BE2C (cell line): ENCODE measurements at regions not wholly inside any gene's neighbourhood (a gene's known extent, or its start where the extent isn't known, plus 50 kb on each side); places are given as distances from the start of the nearest gene placed in this dataset.

ENCODE experiments used
- DNase-seq: peaks from one replicate; pipeline ENCODE4 v3.0.0-alpha.2; 2020
- H3K27me3 ChIP-seq: fragments of 250-450 bp; sonication (Bioruptor Pico); 2 replicates; pipeline ENCODE4 v1.5.1; 2020; ENCODE audit warnings: mild to moderate bottlenecking
- H3K36me3 ChIP-seq: fragments of 250-450 bp; sonication (Bioruptor Pico); 2 replicates; pipeline ENCODE4 v1.5.1; 2020; ENCODE audit warnings: mild to moderate bottlenecking
- H3K4me1 ChIP-seq: fragments of 250-450 bp; sonication (Bioruptor Pico); 2 replicates; pipeline ENCODE4 v1.5.1; 2020
- H3K4me3 ChIP-seq: 2 replicates; pipeline ENCODE4 v1.5.1; 2011; ENCODE audit warnings: low read depth, low read length
- H3K9me3 ChIP-seq: fragments of 250-450 bp; sonication (Bioruptor Pico); 2 replicates; pipeline ENCODE4 v1.5.1; 2020
- TF ChIP-seq, protein P1 (sequence below): IDR thresholded peaks from 2 replicates; pipeline ENCODE4 v1.5.1; 2012; ENCODE audit warnings: mild to moderate bottlenecking, low read depth, low read length

- Histone ChIP-seq H3K27me3 (no peaks in the 10 kb centered on the region), H3K36me3 (no peaks in the 10 kb centered on the region), H3K9me3 (no peaks in the 10 kb centered on the region), H3K4me1 (no peaks in the 10 kb centered on the region), H3K4me3 (no peak overlapping the region)
- TF ChIP-seq, protein P1, sequence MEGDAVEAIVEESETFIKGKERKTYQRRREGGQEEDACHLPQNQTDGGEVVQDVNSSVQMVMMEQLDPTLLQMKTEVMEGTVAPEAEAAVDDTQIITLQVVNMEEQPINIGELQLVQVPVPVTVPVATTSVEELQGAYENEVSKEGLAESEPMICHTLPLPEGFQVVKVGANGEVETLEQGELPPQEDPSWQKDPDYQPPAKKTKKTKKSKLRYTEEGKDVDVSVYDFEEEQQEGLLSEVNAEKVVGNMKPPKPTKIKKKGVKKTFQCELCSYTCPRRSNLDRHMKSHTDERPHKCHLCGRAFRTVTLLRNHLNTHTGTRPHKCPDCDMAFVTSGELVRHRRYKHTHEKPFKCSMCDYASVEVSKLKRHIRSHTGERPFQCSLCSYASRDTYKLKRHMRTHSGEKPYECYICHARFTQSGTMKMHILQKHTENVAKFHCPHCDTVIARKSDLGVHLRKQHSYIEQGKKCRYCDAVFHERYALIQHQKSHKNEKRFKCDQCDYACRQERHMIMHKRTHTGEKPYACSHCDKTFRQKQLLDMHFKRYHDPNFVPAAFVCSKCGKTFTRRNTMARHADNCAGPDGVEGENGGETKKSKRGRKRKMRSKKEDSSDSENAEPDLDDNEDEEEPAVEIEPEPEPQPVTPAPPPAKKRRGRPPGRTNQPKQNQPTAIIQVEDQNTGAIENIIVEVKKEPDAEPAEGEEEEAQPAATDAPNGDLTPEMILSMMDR, result no peak
- no peak for DNase-seq
Measured at GRCh38 chr6:51429017-51429712, 610.5 kb downstream of the TFAP2B start.

DNA sequence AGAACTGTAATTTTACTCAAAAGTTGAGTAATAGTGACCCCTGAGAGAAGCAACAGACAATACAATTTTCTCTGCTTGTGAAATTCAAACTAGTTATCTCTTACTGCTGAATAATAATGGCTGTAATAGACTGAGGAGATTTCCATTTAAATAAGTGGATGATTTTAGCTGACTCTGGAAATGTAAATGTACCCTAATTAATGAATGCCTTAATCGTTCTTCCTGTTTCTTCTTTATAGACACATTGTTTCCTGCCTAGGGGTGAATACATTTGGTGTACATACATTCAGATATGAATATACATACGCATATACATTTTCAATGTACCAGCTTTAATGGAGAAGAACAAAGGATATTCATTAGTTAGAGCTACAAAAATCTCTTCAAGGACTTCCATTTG is 611.9 kb downstream of the TFAP2B start:
- Histone ChIP-seq H3K4me3 (no peak overlapping the region), H3K36me3 (no peaks in the 10 kb centered on the region), H3K4me1 (no peaks in the 10 kb centered on the region), H3K9me3 (no peaks in the 10 kb centered on the region), H3K27me3 (no peaks in the 10 kb centered on the region)
- TF ChIP-seq, protein P1, result no peak
- no peak for DNase-seq

- Histone ChIP-seq H3K4me3 (no peak overlapping the region), H3K36me3 (no peaks in the 10 kb centered on the region), H3K4me1 (no peaks in the 10 kb centered on the region), H3K27me3 (no peaks in the 10 kb centered on the region), H3K9me3 (no peaks in the 10 kb centered on the region)
- TF ChIP-seq, protein P1, result no peak
- no peak for DNase-seq
Measured at GRCh38 chr6:51432481-51432880, 613.8 kb downstream of the TFAP2B start.

GRCh38 chr6:51450248-51450957 is 631.7 kb downstream of the TFAP2B start:
- Histone ChIP-seq H3K4me1 (no peaks in the 10 kb centered on the region), H3K9me3 (no peaks in the 10 kb centered on the region), H3K36me3 (no peaks in the 10 kb centered on the region), H3K4me3 (no peak overlapping the region), H3K27me3 (no peaks in the 10 kb centered on the region)
- DNase-seq, result no peak
- TF ChIP-seq, protein P1, result no peak

DNA sequence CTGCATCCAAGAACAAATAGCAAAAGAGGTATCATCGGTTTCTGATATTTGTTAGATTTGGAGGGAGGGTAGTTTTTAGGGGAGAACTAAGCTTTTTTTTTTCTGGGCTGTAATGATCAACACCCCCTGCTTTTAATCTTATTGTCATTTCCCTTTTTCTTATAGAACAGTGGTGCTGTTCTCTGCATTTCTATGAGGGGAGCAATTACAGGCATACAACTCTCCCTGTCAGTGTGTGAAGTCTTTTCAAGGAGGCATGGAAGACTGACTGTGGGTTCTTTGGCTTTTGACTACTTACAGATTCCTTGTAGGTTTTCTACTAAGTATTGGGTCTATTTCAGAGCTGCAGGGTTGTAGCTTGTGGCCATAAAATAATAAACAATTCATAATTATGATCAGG is 632.3 kb downstream of the TFAP2B start:
- no peaks in the 10 kb centered on the region for H3K36me3 ChIP-seq
- H3K9me3 ChIP-seq, result no peaks in the 10 kb centered on the region
- H3K4me1 ChIP-seq, result no peaks in the 10 kb centered on the region
- TF ChIP-seq, protein P1, result no peak
- H3K4me3 ChIP-seq, result no peak overlapping the region
- no peaks in the 10 kb centered on the region for H3K27me3 ChIP-seq
- no peak for DNase-seq

- TF ChIP-seq, protein P1, result no peak
- no peaks in the 10 kb centered on the region for H3K36me3 ChIP-seq
- no peaks in the 10 kb centered on the region for H3K9me3 ChIP-seq
- no peaks in the 10 kb centered on the region for H3K27me3 ChIP-seq
- no peaks in the 10 kb centered on the region for H3K4me1 ChIP-seq
- DNase-seq, result no peak
- H3K4me3 ChIP-seq, result no peak overlapping the region
Measured at GRCh38 chr6:51456282-51456681, 631.1 kb downstream of the PKHD1 start.
